MG63 (cell line): ENCODE measurements at regions not wholly inside any gene's neighbourhood (a gene's known extent, or its start where the extent isn't known, plus 50 kb on each side); places are given as distances from the start of the nearest gene placed in this dataset.
A peak's percentile ranks its signal among the peaks of the same experiment; 100 is the strongest.

Experiments
- DNase-seq: peaks from one replicate; pipeline ENCODE4 v3.0.0-alpha.2; 2020
- H3K27me3 ChIP-seq: fragments of 250-450 bp; sonication (Bioruptor Pico); 2 replicates; pipeline ENCODE4 v1.5.1; 2020; ENCODE audit warnings: mild to moderate bottlenecking, moderate library complexity
- H3K36me3 ChIP-seq: fragments of 250-450 bp; sonication (Bioruptor Pico); 2 replicates; pipeline ENCODE4 v1.5.1; 2020; ENCODE audit warnings: mild to moderate bottlenecking, moderate library complexity
- H3K4me3 ChIP-seq: fragments of 250-450 bp; sonication (Bioruptor Pico); 2 replicates; pipeline ENCODE4 v1.5.1; 2020; ENCODE audit warnings: mild to moderate bottlenecking, moderate library complexity
- H3K9me3 ChIP-seq: fragments of 250-450 bp; sonication (Bioruptor Pico); 2 replicates; pipeline ENCODE4 v1.5.1; 2020; ENCODE audit warnings: mild to moderate bottlenecking, moderate library complexity

DNA sequence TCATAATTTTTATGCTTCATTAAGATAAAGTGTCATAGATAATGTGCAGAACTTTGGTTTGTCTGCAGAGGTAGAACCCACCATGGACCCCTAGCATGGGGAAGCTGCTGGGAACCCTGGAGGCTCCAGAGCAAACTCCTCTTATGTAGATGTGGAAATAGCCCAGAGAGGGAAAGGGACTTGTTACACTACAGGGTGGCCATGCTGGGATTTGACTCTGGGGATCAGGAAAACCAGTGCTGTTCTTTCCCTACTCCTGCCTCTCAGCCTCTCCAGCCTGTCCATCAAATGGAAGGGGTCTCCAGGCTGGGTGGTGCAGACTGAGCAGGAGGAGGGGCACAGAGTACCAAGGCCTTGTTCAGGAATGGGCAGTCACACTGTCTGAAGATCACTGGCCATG is 54.2 kb downstream of the MSX1 start:
- no peaks in the 10 kb centered on the region for H3K27me3 ChIP-seq
- DNase-seq = peak; percentile 2
- H3K36me3 ChIP-seq = no peaks in the 10 kb centered on the region

GRCh38 chr4:4914059-4914820 is 54.8 kb downstream of the MSX1 start:
- H3K27me3 ChIP-seq = no peaks in the 10 kb centered on the region
- DNase-seq = peak; percentile 82

More for the DNA sequence above, 54.2 kb downstream of the MSX1 start:
- H3K9me3 ChIP-seq = no peaks in the 10 kb centered on the region
- H3K4me3 ChIP-seq = no peak overlapping the region

GRCh38 chr4:4914965-4915845 is 55.7 kb downstream of the MSX1 start:
- H3K4me3 ChIP-seq = no peak overlapping the region
- H3K9me3 ChIP-seq = no peaks in the 10 kb centered on the region
- no peaks in the 10 kb centered on the region for H3K36me3 ChIP-seq
- no peaks in the 10 kb centered on the region for H3K27me3 ChIP-seq
- peak; percentile 40 for DNase-seq

More at GRCh38 chr4:4914059-4914820, 54.8 kb downstream of the MSX1 start:
- H3K9me3 ChIP-seq = no peaks in the 10 kb centered on the region
- no peaks in the 10 kb centered on the region for H3K36me3 ChIP-seq
- H3K4me3 ChIP-seq = no peak overlapping the region

GRCh38 chr4:4918067-4918466 is 58.6 kb downstream of the MSX1 start:
- Histone ChIP-seq H3K36me3 (no peaks in the 10 kb centered on the region), H3K9me3 (no peaks in the 10 kb centered on the region), H3K27me3 (no peaks in the 10 kb centered on the region), H3K4me3 (no peak overlapping the region)
- DNase-seq = no peak

GRCh38 chr4:4919927-4920326 is 60.5 kb downstream of the MSX1 start:
- Histone ChIP-seq H3K27me3 (no peaks in the 10 kb centered on the region), H3K4me3 (no peak overlapping the region), H3K36me3 (no peaks in the 10 kb centered on the region), H3K9me3 (no peaks in the 10 kb centered on the region)
- DNase-seq = peak; percentile 85

- Histone ChIP-seq H3K4me3 (no peak overlapping the region), H3K9me3 (no peaks in the 10 kb centered on the region), H3K27me3 (no peaks in the 10 kb centered on the region), H3K36me3 (no peaks in the 10 kb centered on the region)
- no peak for DNase-seq
Measured at GRCh38 chr4:4921077-4921476, 61.6 kb downstream of the MSX1 start.

DNA sequence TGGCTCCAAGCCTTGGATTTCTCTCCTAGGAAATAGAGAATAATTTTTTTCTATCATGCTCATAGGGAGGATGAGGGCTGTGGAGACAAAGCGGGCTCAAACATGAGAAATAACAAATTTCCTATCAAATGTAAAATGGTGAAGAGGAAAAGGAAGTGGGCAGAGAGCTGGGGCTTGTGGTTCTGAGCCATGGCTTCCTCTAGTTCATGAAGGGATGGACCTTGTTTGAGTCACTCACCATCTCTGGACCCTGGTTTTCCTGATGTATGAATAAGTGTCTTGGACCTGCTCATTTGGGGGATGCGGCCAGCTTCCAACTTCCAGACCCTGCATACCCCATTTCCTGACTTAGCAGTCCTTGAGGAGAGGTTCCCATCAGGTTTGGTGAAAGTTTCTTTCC is 63.0 kb downstream of the MSX1 start:
- Histone ChIP-seq H3K27me3 (no peaks in the 10 kb centered on the region), H3K36me3 (no peaks in the 10 kb centered on the region)
- no peak for DNase-seq

GRCh38 chr4:4923201-4923600 is 63.7 kb downstream of the MSX1 start:
- Histone ChIP-seq H3K4me3 (no peak overlapping the region), H3K36me3 (no peaks in the 10 kb centered on the region), H3K9me3 (no peaks in the 10 kb centered on the region), H3K27me3 (no peaks in the 10 kb centered on the region)
- no peak for DNase-seq

More for the DNA sequence above, 63.0 kb downstream of the MSX1 start:
- H3K9me3 ChIP-seq = no peaks in the 10 kb centered on the region
- H3K4me3 ChIP-seq = no peak overlapping the region

DNA sequence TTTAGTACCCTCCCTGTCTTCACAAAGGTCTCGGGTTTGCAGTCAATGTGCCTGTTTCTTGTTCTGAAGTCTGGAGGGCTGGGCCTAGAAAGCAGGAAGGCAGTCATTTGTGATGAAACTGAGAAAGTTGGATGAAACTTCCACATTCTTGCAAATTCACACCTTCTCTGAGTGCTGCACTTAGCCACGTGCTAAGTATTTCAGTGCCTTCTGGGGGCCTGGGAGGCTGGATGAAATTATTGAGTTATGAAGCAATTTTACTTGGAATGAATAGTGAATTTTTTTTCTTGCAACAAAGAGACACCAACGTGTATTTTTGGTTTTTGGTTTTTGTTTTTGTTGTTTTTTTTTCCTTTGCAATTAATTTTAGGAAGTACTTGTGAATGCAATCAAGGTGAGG is 71.2 kb downstream of the MSX1 start:
- H3K36me3 ChIP-seq = no peaks in the 10 kb centered on the region

GRCh38 chr4:4935974-4936373 is 76.5 kb downstream of the MSX1 start:
- H3K4me3 ChIP-seq = no peak overlapping the region

More for the DNA sequence above, 71.2 kb downstream of the MSX1 start:
- Histone ChIP-seq H3K9me3 (no peaks in the 10 kb centered on the region), H3K4me3 (no peak overlapping the region), H3K27me3 (no peaks in the 10 kb centered on the region)
- no peak for DNase-seq

GRCh38 chr4:4937926-4938325 is 78.5 kb downstream of the MSX1 start:
- Histone ChIP-seq H3K4me3 (no peak overlapping the region), H3K9me3 (no peaks in the 10 kb centered on the region), H3K27me3 (no peaks in the 10 kb centered on the region), H3K36me3 (no peaks in the 10 kb centered on the region)
- DNase-seq = no peak

More at GRCh38 chr4:4935974-4936373, 76.5 kb downstream of the MSX1 start:
- no peak for DNase-seq
- no peaks in the 10 kb centered on the region for H3K27me3 ChIP-seq
- no peaks in the 10 kb centered on the region for H3K36me3 ChIP-seq
- no peaks in the 10 kb centered on the region for H3K9me3 ChIP-seq

DNA sequence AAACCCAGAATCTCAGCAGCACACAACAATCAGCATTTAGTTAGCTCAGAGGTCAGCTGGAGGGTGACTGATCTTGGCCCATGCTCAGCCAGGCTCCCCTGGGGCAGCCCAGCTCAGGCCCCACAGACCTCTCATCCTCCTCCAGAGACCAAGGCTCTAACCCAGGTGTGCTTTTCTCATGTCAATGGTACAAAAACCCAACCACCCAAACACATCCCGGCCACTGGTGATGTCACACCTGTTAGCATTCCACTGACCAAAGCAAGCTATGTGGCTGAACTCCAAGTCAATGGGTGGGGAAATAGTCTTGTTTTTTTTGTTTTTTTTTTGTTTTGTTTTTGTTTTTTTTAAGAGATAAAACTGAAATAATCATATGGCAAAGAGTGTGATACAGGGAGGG is 77.5 kb downstream of the CYTL1 start:
- H3K36me3 ChIP-seq = no peaks in the 10 kb centered on the region
- no peak for DNase-seq
- no peaks in the 10 kb centered on the region for H3K27me3 ChIP-seq
- H3K4me3 ChIP-seq = no peak overlapping the region
- H3K9me3 ChIP-seq = no peaks in the 10 kb centered on the region

- no peaks in the 10 kb centered on the region for H3K27me3 ChIP-seq
Measured at GRCh38 chr4:4942658-4943057, 76.6 kb downstream of the CYTL1 start.

DNA sequence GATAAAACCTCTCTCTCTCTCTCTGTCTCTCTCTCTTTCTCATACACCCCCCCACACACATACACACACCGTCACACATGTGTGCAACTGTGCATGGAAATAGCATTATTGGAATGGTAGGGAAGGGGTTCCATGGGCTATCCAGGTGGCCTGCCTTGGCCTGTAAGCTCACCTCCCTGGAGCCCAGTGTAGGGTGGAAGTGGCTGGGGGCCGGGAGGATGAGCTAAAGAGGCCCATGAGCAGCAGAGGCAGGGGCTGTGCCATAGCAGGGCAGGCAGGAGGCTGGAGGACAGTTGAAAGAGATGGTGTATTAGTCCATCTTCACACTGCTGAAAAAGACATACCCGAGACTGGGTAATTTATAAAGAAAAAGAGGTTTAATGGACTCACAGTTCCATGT is 74.2 kb downstream of the CYTL1 start:
- DNase-seq = no peak

More at GRCh38 chr4:4942658-4943057, 76.6 kb downstream of the CYTL1 start:
- Histone ChIP-seq H3K36me3 (no peaks in the 10 kb centered on the region), H3K4me3 (no peak overlapping the region), H3K9me3 (no peaks in the 10 kb centered on the region)
- no peak for DNase-seq

GRCh38 chr4:4945829-4946228 is 73.4 kb downstream of the CYTL1 start:
- DNase-seq = no peak
- no peaks in the 10 kb centered on the region for H3K36me3 ChIP-seq
- H3K4me3 ChIP-seq = no peak overlapping the region
- H3K27me3 ChIP-seq = no peaks in the 10 kb centered on the region
- H3K9me3 ChIP-seq = no peaks in the 10 kb centered on the region

More for the DNA sequence above, 74.2 kb downstream of the CYTL1 start:
- H3K27me3 ChIP-seq = no peaks in the 10 kb centered on the region
- H3K36me3 ChIP-seq = no peaks in the 10 kb centered on the region
- H3K4me3 ChIP-seq = no peak overlapping the region
- H3K9me3 ChIP-seq = no peaks in the 10 kb centered on the region

DNA sequence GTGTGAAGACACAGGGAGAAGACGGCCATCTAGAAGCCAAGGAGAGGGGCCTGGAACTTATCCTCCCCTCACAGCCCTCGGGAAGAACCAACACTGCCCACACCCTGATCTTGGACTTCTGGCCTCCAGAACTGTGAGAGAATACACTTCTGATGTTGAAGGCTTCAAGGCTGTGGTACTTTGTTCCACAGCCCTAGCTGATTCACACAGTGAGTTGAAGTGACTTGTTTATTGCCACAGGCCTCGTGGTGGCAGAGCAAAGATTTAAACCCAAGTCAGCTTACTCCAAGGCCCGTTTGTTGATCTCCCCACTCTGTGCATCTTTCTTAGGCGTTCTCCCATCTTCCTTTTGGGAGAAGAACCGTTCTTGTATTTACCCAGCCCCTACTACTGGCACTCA is 72.8 kb downstream of the CYTL1 start:
- no peak for DNase-seq
- no peaks in the 10 kb centered on the region for H3K9me3 ChIP-seq
- no peaks in the 10 kb centered on the region for H3K27me3 ChIP-seq
- H3K4me3 ChIP-seq = no peak overlapping the region
- H3K36me3 ChIP-seq = no peaks in the 10 kb centered on the region

- H3K4me3 ChIP-seq = no peak overlapping the region
- no peaks in the 10 kb centered on the region for H3K9me3 ChIP-seq
- DNase-seq = no peak
- H3K36me3 ChIP-seq = no peaks in the 10 kb centered on the region
- no peaks in the 10 kb centered on the region for H3K27me3 ChIP-seq
Measured at GRCh38 chr4:4947721-4948120, 71.5 kb downstream of the CYTL1 start.
